ENCODE measurements at regions not wholly inside any gene's neighbourhood (a gene's known extent, or its start where the extent isn't known, plus 50 kb on each side); places are given as distances from the start of the nearest gene placed in this dataset.

DNA sequence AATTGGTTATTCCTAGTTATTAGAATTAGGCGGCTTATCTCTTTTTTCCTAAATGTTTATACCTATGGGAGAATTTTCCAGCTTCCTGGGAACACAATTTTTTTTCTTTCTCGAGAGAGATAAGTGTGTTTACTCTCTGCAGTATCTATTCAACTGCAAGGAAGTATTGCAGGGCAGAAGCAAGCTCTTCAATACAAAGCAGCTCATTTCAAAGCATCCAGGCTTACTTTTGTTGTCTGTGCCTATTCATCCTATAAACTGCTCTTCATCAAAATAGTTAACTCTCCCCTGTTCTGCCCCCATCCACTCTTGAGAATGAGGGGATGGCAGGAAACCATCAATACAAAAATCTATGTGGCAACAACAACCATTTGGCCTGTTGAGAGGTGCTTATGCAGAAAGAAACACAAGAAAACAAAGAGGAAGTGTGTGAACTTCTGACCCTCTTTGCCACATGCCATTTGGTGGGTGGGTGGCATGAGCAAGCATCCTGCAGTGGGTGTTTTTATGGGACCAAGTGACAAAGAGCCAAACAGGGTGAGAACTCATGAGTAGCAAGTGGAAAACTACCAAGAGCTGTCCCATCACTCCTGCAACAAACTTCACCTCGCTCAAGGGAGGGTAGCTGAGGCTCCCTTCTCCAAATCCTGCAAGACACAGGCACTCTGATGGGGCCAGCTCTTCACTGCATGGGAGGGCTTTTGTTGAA lies 50.6 kb upstream of the MRPS6 start:
- DNase-seq (ENCODE audit: low spot score in 2 of 2): no peak
- no peaks in the 10 kb centered on the region for H3K36me3 Mint-ChIP-seq (ENCODE audit: insufficient read depth)
- H3K4me1 Mint-ChIP-seq: peaks cover 19% of the 10 kb centered on the region
- peak; percentile 55 for ATAC-seq (replicated peaks; ENCODE audit: extremely low read depth, poor library complexity, severe bottlenecking)
- no peak overlapping the region for H3K4me3 Mint-ChIP-seq
- no peaks in the 10 kb centered on the region for H3K9me3 Mint-ChIP-seq
- no peak overlapping the region for H3K27ac Mint-ChIP-seq (ENCODE audit: low read depth)
- H3K27me3 Mint-ChIP-seq: no peaks in the 10 kb centered on the region

DNA sequence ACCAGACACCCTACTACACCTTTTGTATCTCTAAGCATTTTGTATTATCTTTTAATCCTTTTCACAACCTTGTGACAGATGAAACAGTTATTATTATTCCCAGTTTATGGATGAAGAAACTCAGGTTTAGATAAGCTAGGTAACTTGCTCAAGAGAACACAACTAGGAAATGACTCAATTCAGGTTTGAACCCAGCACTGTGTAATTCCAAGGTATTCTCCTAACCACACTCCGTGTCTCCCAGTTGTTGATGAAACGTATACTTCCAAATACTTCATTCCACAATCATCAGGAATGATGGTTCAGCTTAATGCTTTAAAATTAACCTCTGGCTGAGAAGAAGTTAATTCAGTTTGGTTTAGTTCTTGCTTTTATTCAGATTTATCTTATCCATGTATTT lies 51.7 kb upstream of the MRPS6 start:
- H3K4me3 Mint-ChIP-seq: no peak overlapping the region
- H3K36me3 Mint-ChIP-seq (ENCODE audit: insufficient read depth): no peaks in the 10 kb centered on the region
- no peaks in the 10 kb centered on the region for H3K27me3 Mint-ChIP-seq
- no peaks in the 10 kb centered on the region for H3K9me3 Mint-ChIP-seq
- H3K27ac Mint-ChIP-seq (ENCODE audit: low read depth): no peak overlapping the region
- ATAC-seq (replicated peaks; ENCODE audit: extremely low read depth, poor library complexity, severe bottlenecking) (no peak), DNase-seq (ENCODE audit: low spot score in 2 of 2) (no peak)
- H3K4me1 Mint-ChIP-seq: peaks cover 19% of the 10 kb centered on the region

GRCh38 chr21:34020983-34021553 lies 52.3 kb upstream of the MRPS6 start:
- ATAC-seq (replicated peaks; ENCODE audit: extremely low read depth, poor library complexity, severe bottlenecking) (no peak), DNase-seq (ENCODE audit: low spot score in 2 of 2) (no peak)
- Mint-ChIP-seq H3K9me3 (no peaks in the 10 kb centered on the region), H3K36me3 (ENCODE audit: insufficient read depth) (peaks cover 2% of the 10 kb centered on the region), H3K4me3 (no peak overlapping the region), H3K27me3 (no peaks in the 10 kb centered on the region), H3K4me1 (peaks cover 19% of the 10 kb centered on the region), H3K27ac (ENCODE audit: low read depth) (no peak overlapping the region)

GRCh38 chr21:34020005-34020847 lies 53.2 kb upstream of the MRPS6 start:
- peaks cover 2% of the 10 kb centered on the region for H3K36me3 Mint-ChIP-seq (ENCODE audit: insufficient read depth)
- H3K4me3 Mint-ChIP-seq: no peak overlapping the region
- no peaks in the 10 kb centered on the region for H3K9me3 Mint-ChIP-seq
- H3K4me1 Mint-ChIP-seq: peaks cover 19% of the 10 kb centered on the region
- ATAC-seq (replicated peaks; ENCODE audit: extremely low read depth, poor library complexity, severe bottlenecking) (peak; percentile 17), DNase-seq (ENCODE audit: low spot score in 2 of 2) (no peak)
- no peaks in the 10 kb centered on the region for H3K27me3 Mint-ChIP-seq
- no peak overlapping the region for H3K27ac Mint-ChIP-seq (ENCODE audit: low read depth)

- Mint-ChIP-seq H3K27ac (ENCODE audit: low read depth) (peak overlapping the region; percentile 17), H3K4me3 (no peak overlapping the region), H3K4me1 (peaks cover 19% of the 10 kb centered on the region), H3K9me3 (peaks cover 7% of the 10 kb centered on the region), H3K27me3 (no peaks in the 10 kb centered on the region), H3K36me3 (ENCODE audit: insufficient read depth) (peaks cover 2% of the 10 kb centered on the region)
- DNase-seq (ENCODE audit: low spot score in 2 of 2) (no peak), ATAC-seq (replicated peaks; ENCODE audit: extremely low read depth, poor library complexity, severe bottlenecking) (no peak)
Observed at GRCh38 chr21:34019402-34019801, 54.0 kb upstream of the MRPS6 start.

GRCh38 chr21:34018910-34019309 lies 54.5 kb upstream of the MRPS6 start:
- H3K36me3 Mint-ChIP-seq (ENCODE audit: insufficient read depth): peaks cover 2% of the 10 kb centered on the region
- peaks cover 7% of the 10 kb centered on the region for H3K9me3 Mint-ChIP-seq
- no peak for ATAC-seq (replicated peaks; ENCODE audit: extremely low read depth, poor library complexity, severe bottlenecking)
- DNase-seq (ENCODE audit: low spot score in 2 of 2): no peak
- H3K27ac Mint-ChIP-seq (ENCODE audit: low read depth): peak overlapping the region; percentile 17
- peaks cover 19% of the 10 kb centered on the region for H3K4me1 Mint-ChIP-seq
- no peak overlapping the region for H3K4me3 Mint-ChIP-seq
- no peaks in the 10 kb centered on the region for H3K27me3 Mint-ChIP-seq

DNA sequence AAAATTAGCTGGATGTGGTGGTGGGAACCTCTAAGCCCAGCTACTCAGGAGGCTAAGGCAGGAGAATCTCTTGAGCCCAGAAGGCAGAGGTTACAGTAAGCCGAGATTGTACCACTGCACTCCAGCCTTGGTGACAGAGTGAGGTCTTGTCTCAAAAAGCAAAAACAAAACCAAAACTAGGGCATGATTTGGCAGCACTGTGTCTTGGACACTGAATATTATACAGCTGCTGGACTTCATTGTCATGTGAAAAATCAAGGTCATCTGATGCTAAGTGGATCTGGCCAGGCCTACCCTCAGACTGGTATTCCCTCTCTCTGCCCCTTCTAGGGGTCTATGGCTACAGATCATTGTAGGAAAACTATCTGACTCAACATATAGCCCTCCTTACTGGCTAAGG lies 55.2 kb upstream of the MRPS6 start:
- Mint-ChIP-seq H3K27ac (ENCODE audit: low read depth) (no peak overlapping the region), H3K27me3 (no peaks in the 10 kb centered on the region), H3K4me1 (peaks cover 19% of the 10 kb centered on the region), H3K36me3 (ENCODE audit: insufficient read depth) (peaks cover 2% of the 10 kb centered on the region), H3K4me3 (no peak overlapping the region), H3K9me3 (peaks cover 7% of the 10 kb centered on the region)
- ATAC-seq (replicated peaks; ENCODE audit: extremely low read depth, poor library complexity, severe bottlenecking): no peak
- no peak for DNase-seq (ENCODE audit: low spot score in 2 of 2)

- peaks cover 7% of the 10 kb centered on the region for H3K9me3 Mint-ChIP-seq
- peaks cover 2% of the 10 kb centered on the region for H3K36me3 Mint-ChIP-seq (ENCODE audit: insufficient read depth)
- no peak overlapping the region for H3K27ac Mint-ChIP-seq (ENCODE audit: low read depth)
- ATAC-seq (replicated peaks; ENCODE audit: extremely low read depth, poor library complexity, severe bottlenecking) (no peak), DNase-seq (ENCODE audit: low spot score in 2 of 2) (no peak)
- peaks cover 19% of the 10 kb centered on the region for H3K4me1 Mint-ChIP-seq
- no peaks in the 10 kb centered on the region for H3K27me3 Mint-ChIP-seq
- no peak overlapping the region for H3K4me3 Mint-ChIP-seq
Observed at GRCh38 chr21:34017039-34017961, 56.1 kb upstream of the MRPS6 start.

- no peak for DNase-seq (ENCODE audit: low spot score in 2 of 2)
- Mint-ChIP-seq H3K27ac (ENCODE audit: low read depth) (no peak overlapping the region), H3K36me3 (ENCODE audit: insufficient read depth) (peaks cover 2% of the 10 kb centered on the region), H3K27me3 (no peaks in the 10 kb centered on the region), H3K9me3 (peaks cover 7% of the 10 kb centered on the region), H3K4me1 (peaks cover 13% of the 10 kb centered on the region), H3K4me3 (no peak overlapping the region)
- ATAC-seq (replicated peaks; ENCODE audit: extremely low read depth, poor library complexity, severe bottlenecking): no peak
Observed at GRCh38 chr21:34012640-34013039, 60.7 kb upstream of the MRPS6 start.

- Mint-ChIP-seq H3K4me3 (no peak overlapping the region), H3K36me3 (ENCODE audit: insufficient read depth) (peaks cover 2% of the 10 kb centered on the region), H3K27ac (ENCODE audit: low read depth) (no peak overlapping the region), H3K27me3 (no peaks in the 10 kb centered on the region), H3K4me1 (peaks cover 13% of the 10 kb centered on the region), H3K9me3 (peaks cover 7% of the 10 kb centered on the region)
- ATAC-seq (replicated peaks; ENCODE audit: extremely low read depth, poor library complexity, severe bottlenecking) (no peak), DNase-seq (ENCODE audit: low spot score in 2 of 2) (no peak)
Observed at GRCh38 chr21:34011660-34012059, 61.7 kb upstream of the MRPS6 start.

DNA sequence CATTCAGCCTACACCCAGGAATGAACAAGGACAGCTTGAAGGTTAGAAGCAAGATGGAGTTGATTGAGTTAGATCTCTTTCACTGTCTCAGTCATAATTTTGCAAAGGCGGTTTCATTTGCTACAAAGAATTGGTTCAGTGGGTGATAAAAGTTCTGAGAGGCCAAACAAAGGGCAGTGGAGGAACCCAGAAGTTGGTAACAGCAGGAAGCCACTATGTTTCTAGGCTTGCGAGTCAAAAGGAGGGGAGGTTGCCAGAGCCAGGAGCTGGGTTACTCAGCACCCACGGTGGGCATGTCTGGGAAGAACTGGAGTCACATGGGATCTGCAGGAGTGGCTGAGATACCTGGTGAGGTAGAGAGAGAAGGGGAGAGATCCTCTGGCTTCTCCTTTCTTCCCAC lies 64.2 kb upstream of the MRPS6 start:
- H3K36me3 Mint-ChIP-seq (ENCODE audit: insufficient read depth): no peaks in the 10 kb centered on the region
- peak overlapping the region; percentile 85 for H3K27ac Mint-ChIP-seq (ENCODE audit: low read depth)
- peaks cover 13% of the 10 kb centered on the region for H3K4me1 Mint-ChIP-seq
- ATAC-seq (replicated peaks; ENCODE audit: extremely low read depth, poor library complexity, severe bottlenecking): no peak
- no peak for DNase-seq (ENCODE audit: low spot score in 2 of 2)
- H3K27me3 Mint-ChIP-seq: no peaks in the 10 kb centered on the region
- H3K4me3 Mint-ChIP-seq: peak overlapping the region; percentile 25
- no peaks in the 10 kb centered on the region for H3K9me3 Mint-ChIP-seq

GRCh38 chr21:34008618-34009017 lies 64.8 kb upstream of the MRPS6 start:
- no peaks in the 10 kb centered on the region for H3K27me3 Mint-ChIP-seq
- ATAC-seq (replicated peaks; ENCODE audit: extremely low read depth, poor library complexity, severe bottlenecking): no peak
- H3K27ac Mint-ChIP-seq (ENCODE audit: low read depth): peak overlapping the region; percentile 85
- no peak for DNase-seq (ENCODE audit: low spot score in 2 of 2)
- no peak overlapping the region for H3K4me3 Mint-ChIP-seq
- H3K36me3 Mint-ChIP-seq (ENCODE audit: insufficient read depth): no peaks in the 10 kb centered on the region
- H3K9me3 Mint-ChIP-seq: no peaks in the 10 kb centered on the region
- peaks cover 13% of the 10 kb centered on the region for H3K4me1 Mint-ChIP-seq

Data from central memory CD8-positive, alpha-beta T cell (primary cell).